HCT116 (cell line): ENCODE measurements at regions not wholly inside any gene's neighbourhood (a gene's known extent, or its start where the extent isn't known, plus 50 kb on each side); places are given as distances from the start of the nearest gene placed in this dataset.

Experiments
- ATAC-seq: fragments of 200-7000 bp; cut with Tn5 transposase; 2 replicates; pipeline ENCODE4 v1.9.1; 2020; ENCODE audit warnings: mild to moderate bottlenecking, moderate library complexity
- BruUV-seq: library from RNA; stranded (reverse); fragments of 400-500 nt; replicated peaks from 2 replicates; lab custom pipeline; 2021; lab: Mats Ljungman, UMichigan
- CTCF ChIA-PET: fragments of 300-600 bp; sonication (Branson Sonifier 250); formaldehyde crosslinking; loops from one replicate; lab custom pipeline; 2021; ENCODE audit warnings: antibody characterized with exemption; lab: Charles Lee
- POLR2A ChIA-PET: fragments of 300-600, 350-600 bp; sonication (Branson Sonifier 250); formaldehyde crosslinking; loops from one replicate; lab custom pipeline; 2021; ENCODE audit warnings: antibody characterized with exemption; lab: Charles Lee
- RAD21 ChIA-PET, 2 experiments: fragments of 300-600 bp; sonication (Branson Sonifier 250); formaldehyde crosslinking; loops; one replicate each; lab custom pipeline; 2023; ENCODE audit warnings: low total read pairs in 2 of 2; ENCODE audit not compliant: uncharacterized antibody in 2 of 2, unreplicated experiment in 2 of 2, low non-redundant PET in 1 of 2; lab: Charles Lee
- DNase-seq: peaks from one replicate; pipeline ENCODE4 v3.0.0-alpha.2; 2010; ENCODE audit warnings: low read depth, low spot score
- H2AFZ ChIP-seq: fragments of 200-600 bp; shearing (Covaris generic), sonication (generic); 2 replicates; pipeline ENCODE4 v1.6.1; 2017; ENCODE audit warnings: low read depth, mixed run types, mixed read lengths, antibody characterized with exemption, low read length; ENCODE audit not compliant: poor library complexity, severe bottlenecking
- H3K27ac ChIP-seq: 2 replicates; pipeline ENCODE4 v1.5.1; 2012; ENCODE audit warnings: low read depth, low read length
- H3K27me3 ChIP-seq: fragments of 200-600 bp; sonication (generic); 2 replicates; pipeline ENCODE4 v1.6.1; 2016; ENCODE audit warnings: mixed run types, low read length, mixed read lengths; ENCODE audit not compliant: insufficient read depth
- H3K36me3 ChIP-seq, 2 experiments: fragments of 200-500 bp in 1 of 2; fragments of 200-600 bp in 1 of 2; sonication (Bioruptor generic) in 1 of 2; sonication (generic) in 1 of 2; 2 replicates each; pipeline versions ENCODE4 v1.5.1 to v1.6.1; 2014 to 2016; ENCODE audit warnings: low read length in 2 of 2, inconsistent platforms in 1 of 2, mixed read lengths in 1 of 2, mixed run types in 1 of 2; ENCODE audit not compliant: insufficient read depth in 2 of 2, control insufficient read depth in 1 of 2
- H3K4me1 ChIP-seq, 2 experiments: fragments of 200-600 bp in 1 of 2; sonication (generic) in 1 of 2; 2 replicates each; pipeline versions ENCODE4 v1.5.1 to v1.6.1; 2012 to 2017; ENCODE audit warnings: low read length in 2 of 2, inconsistent platforms in 1 of 2, mild to moderate bottlenecking in 1 of 2, mixed read lengths in 1 of 2, mixed run types in 1 of 2, moderate library complexity in 1 of 2; ENCODE audit not compliant: insufficient read depth in 2 of 2, control insufficient read depth in 1 of 2
- H3K4me2 ChIP-seq: fragments of 200-600 bp; sonication (generic); 2 replicates; pipeline ENCODE4 v1.6.1; 2017; ENCODE audit warnings: mixed run types, low read length, mixed read lengths
- H3K4me3 ChIP-seq, 2 experiments: fragments of 200-600 bp in 1 of 2; sonication (generic) in 1 of 2; replicated peaks in 1 of 2; 2 replicates each; pipeline ENCODE4 v1.5.1; 2011 to 2016; ENCODE audit warnings: low read length in 2 of 2, control low read depth in 1 of 2, low read depth in 1 of 2, mild to moderate bottlenecking in 1 of 2, mixed read lengths in 1 of 2, mixed run types in 1 of 2
- H3K79me2 ChIP-seq: fragments of 200-600 bp; sonication (generic); 2 replicates; pipeline ENCODE4 v1.6.1; 2017; ENCODE audit warnings: mild to moderate bottlenecking, mixed run types, low read length, moderate library complexity, mixed read lengths; ENCODE audit not compliant: insufficient read depth
- H3K9ac ChIP-seq: fragments of 200-600 bp; sonication (generic); 2 replicates; pipeline ENCODE4 v1.6.1; 2016; ENCODE audit warnings: low read length, mixed read lengths
- H3K9me2 ChIP-seq: fragments of 200-600 bp; sonication (generic), shearing (Covaris generic); 2 replicates; pipeline ENCODE4 v1.6.1; 2017; ENCODE audit warnings: mixed run types, mild to moderate bottlenecking, moderate library complexity; ENCODE audit not compliant: insufficient read depth
- H3K9me3 ChIP-seq, 2 experiments: fragments of 200-500 bp in 1 of 2; fragments of 200-600 bp in 1 of 2; sonication (Bioruptor generic) in 1 of 2; sonication (generic) in 1 of 2; 2 replicates each; pipeline ENCODE4 v1.6.1; 2014 to 2017; ENCODE audit warnings: low read length in 2 of 2, mixed read lengths in 2 of 2, inconsistent platforms in 1 of 2, low read depth in 1 of 2, mild to moderate bottlenecking in 1 of 2, mixed run types in 1 of 2, moderate library complexity in 1 of 2; ENCODE audit not compliant: control insufficient read depth in 1 of 2, insufficient read depth in 1 of 2
- H4K20me1 ChIP-seq: fragments of 200-600 bp; sonication (generic), shearing (Covaris generic); 2 replicates; pipeline ENCODE4 v1.6.1; 2017; ENCODE audit warnings: mixed run types, mild to moderate bottlenecking, moderate library complexity; ENCODE audit not compliant: insufficient read depth
- SRF ChIP-seq: IDR thresholded peaks from 2 replicates; pipeline ENCODE4 v1.6.1; 2012; ENCODE audit warnings: low read depth
- intact Hi-C: fragments of 100-400 bp; cut with micrococcal nuclease; formaldehyde crosslinking; loops from 2 replicates; pipeline ENCODE4 v1.10.0; 2022

- no peak for TF ChIP-seq SRF
- Histone ChIP-seq H3K9me2 (no peaks in the 10 kb centered on the region), H3K36me3 (no peaks in the 10 kb centered on the region), H3K27me3 (no peaks in the 10 kb centered on the region), H3K4me1 (no peaks in the 10 kb centered on the region), H3K9me3 (peaks cover 0 to 5% of the 10 kb centered on the region in 2 experiments; a peak in 1 of 4 replicates), H3K4me2 (no peak overlapping the region), H3K4me3 (no peak overlapping the region), H3K9ac (no peak overlapping the region), H4K20me1 (no peaks in the 10 kb centered on the region), H2AFZ (no peak overlapping the region), H3K79me2 (no peaks in the 10 kb centered on the region), H3K27ac (no peak overlapping the region)
- ATAC-seq (no peak), DNase-seq (no peak)
- no TSS peak for BruUV-seq
- RAD21 ChIA-PET: no interaction called here
- POLR2A ChIA-PET: no interaction called here
- intact Hi-C loops: no loop called here
- CTCF ChIA-PET: no interaction called here
Measured at GRCh38 chr7:64613653-64614052, 50.8 kb upstream of the ZNF680 start.
